ENCODE measurements at regions not wholly inside any gene's neighbourhood (a gene's known extent, or its start where the extent isn't known, plus 50 kb on each side); places are given as distances from the start of the nearest gene placed in this dataset.

- TF ChIP-seq ZBED4 (CRISPR knock-in tag; IDR thresholded peaks at IDR 0.05; ENCODE audit: borderline replicate concordance): no peak
- no peak for TF ChIP-seq GTF3A (CRISPR knock-in tag; conservative IDR thresholded peaks at IDR 0.05)
- no peak for TF ChIP-seq ZNF614 (CRISPR knock-in tag; IDR thresholded peaks at IDR 0.05; ENCODE audit: borderline replicate concordance)
- no peak for TF ChIP-seq ZBTB42 (CRISPR knock-in tag; IDR thresholded peaks at IDR 0.05)
- TF ChIP-seq ZNF816 (CRISPR knock-in tag; IDR thresholded peaks at IDR 0.05; ENCODE audit: borderline replicate concordance): no peak
- no peak for TF ChIP-seq TFDP1 (CRISPR knock-in tag; IDR thresholded peaks at IDR 0.05; ENCODE audit: borderline replicate concordance)
- TF ChIP-seq RFX3 (CRISPR knock-in tag; IDR thresholded peaks at IDR 0.05): no peak
These were observed 95.9 kb downstream of the GLUL start (continued) for GRCh38 chr1:182295697-182296096.

GRCh38 chr1:182293119-182293589 lies 98.4 kb downstream of the GLUL start:
- CTCF ChIA-PET (ENCODE audit: low intra/inter-chr PET ratio, low total read pairs): no interaction called here
- intact Hi-C loops (cut with micrococcal nuclease; ENCODE audit: unreplicated experiment): loop anchor here (1.0 kb wide), 1 partner anchor 8 kb away; no protein-coding TSS in a partner anchor
- TF ChIP-seq MAFG (CRISPR knock-in tag; IDR thresholded peaks at IDR 0.05) (no peak), NCOA2 (CRISPR knock-in tag; IDR thresholded peaks at IDR 0.05) (peak; percentile 80), SIX4 (CRISPR knock-in tag; IDR thresholded peaks at IDR 0.05) (peak; percentile 29; the same call in 1 of the 2 replicates), ZNF775 (CRISPR knock-in tag; IDR thresholded peaks at IDR 0.05; ENCODE audit: borderline replicate concordance) (no peak), NFYB (CRISPR knock-in tag; IDR thresholded peaks at IDR 0.05) (no peak), FLYWCH1 (CRISPR knock-in tag; IDR thresholded peaks at IDR 0.05) (no peak), NR0B2 (CRISPR knock-in tag; IDR thresholded peaks at IDR 0.05) (no peak), ZNF770 (CRISPR knock-in tag; IDR thresholded peaks at IDR 0.05) (no peak), POLR2G (IDR thresholded peaks at IDR 0.05; ENCODE audit: low read depth, low read length) (peak; percentile 65)

More at GRCh38 chr1:182293119-182293589, 98.4 kb downstream of the GLUL start:
- Histone ChIP-seq H3K9ac (ENCODE audit: insufficient read depth, low read depth, low read length) (peak overlapping the region; percentile 84), H2AFZ (ENCODE audit: low read length) (no peak overlapping the region), H3K4me1 (ENCODE audit: insufficient read depth, low read length) (peaks cover 96% of the 10 kb centered on the region), H3K4me3 (replicated peaks in 1 of 3; ENCODE audit: insufficient read depth in 1 of 3, low read depth in 2 of 3, low read length in 3 of 3) (peak overlapping the region; percentile 9 to 60 (median 44); a peak in 4 of 6 replicates), H3K4me2 (ENCODE audit: low read depth, low read length) (peak overlapping the region; percentile 85), H3K9me3 (ENCODE audit: low read length) (no peaks in the 10 kb centered on the region), H3K79me2 (ENCODE audit: insufficient read depth, low read length) (no peaks in the 10 kb centered on the region), H3K27me3 (ENCODE audit: control insufficient read depth in 1 of 2, insufficient read depth in 2 of 2, low read length in 2 of 2) (no peaks in the 10 kb centered on the region), H3K27ac (ENCODE audit: extremely low read length, insufficient read depth, low read length) (peak overlapping the region; percentile 97), H3K36me3 (replicated peaks in 1 of 2; ENCODE audit: control insufficient read depth in 1 of 2, insufficient read depth in 2 of 2, low read length in 2 of 2) (no peaks in the 10 kb centered on the region), H4K20me1 (ENCODE audit: insufficient read depth, low read length) (no peaks in the 10 kb centered on the region)
- ATAC-seq (peak; percentile 72), FAIRE-seq (peak; percentile 74), DNase-seq (ENCODE audit: low spot score) (peak; percentile 87)
- 10% methylated on average over 5 of the region's 5 CpGs for WGBS (ENCODE audit: low lambda C conversion rate)
- POLR2A ChIA-PET: interaction anchor here (1.8 to 9.3 kb wide), 7 partner anchors 8 to 172 kb away, joined by 5 to 260 read pairs (median 21); partner anchors contain the start of gene GLUL
- in situ Hi-C loops (cut with HindIII; ENCODE audit: extremely low pct_ligation_motif_present, low pct_unique_long_range_greater_than_20kb): no loop called here
- no TSS peak for BruUV-seq (replicated peaks)
